ENCODE measurements at regions not wholly inside any gene's neighbourhood (a gene's known extent, or its start where the extent isn't known, plus 50 kb on each side); places are given as distances from the start of the nearest gene placed in this dataset.

GRCh38 chr1:80656014-80656636 lies 1144.6 kb upstream of the ADGRL2 start:
- 31 to 43% methylated on average over 1 of the region's 1 CpG for WGBS, 2 experiments

GRCh38 chr1:80646053-80646452 lies 1154.7 kb upstream of the ADGRL2 start:
- Histone ChIP-seq H3K27ac (ENCODE audit: insufficient read depth, low read depth, low read length, poor library complexity, severe bottlenecking) (no peak overlapping the region), H3K9me3 (ENCODE audit: control insufficient read depth, low read length) (no peaks in the 10 kb centered on the region), H3K27me3 (ENCODE audit: control insufficient read depth, insufficient read depth, low read length, poor library complexity, severe bottlenecking) (no peaks in the 10 kb centered on the region), H3K36me3 (ENCODE audit: control insufficient read depth, insufficient read depth, low read length) (no peaks in the 10 kb centered on the region), H3K4me1 (ENCODE audit: control insufficient read depth, insufficient read depth, low read length) (no peaks in the 10 kb centered on the region), H3K4me3 (ENCODE audit: insufficient read depth, low read depth, low read length) (no peak overlapping the region)
- 88 to 100% methylated on average over 1 to 2 of the region's 2 CpGs for WGBS, 2 experiments

More at GRCh38 chr1:80656014-80656636, 1144.6 kb upstream of the ADGRL2 start:
- no peak overlapping the region for H3K27ac ChIP-seq (ENCODE audit: insufficient read depth, low read depth, low read length, poor library complexity, severe bottlenecking)
- peaks cover 22% of the 10 kb centered on the region for H3K4me1 ChIP-seq (ENCODE audit: control insufficient read depth, insufficient read depth, low read length)
- no peak overlapping the region for H3K4me3 ChIP-seq (ENCODE audit: insufficient read depth, low read depth, low read length)
- no peaks in the 10 kb centered on the region for H3K27me3 ChIP-seq (ENCODE audit: control insufficient read depth, insufficient read depth, low read length, poor library complexity, severe bottlenecking)
- no peaks in the 10 kb centered on the region for H3K9me3 ChIP-seq (ENCODE audit: control insufficient read depth, low read length)
- H3K36me3 ChIP-seq (ENCODE audit: control insufficient read depth, insufficient read depth, low read length): no peaks in the 10 kb centered on the region

- no peak overlapping the region for H3K4me3 ChIP-seq (ENCODE audit: insufficient read depth, low read depth, low read length)
- H3K36me3 ChIP-seq (ENCODE audit: control insufficient read depth, insufficient read depth, low read length): no peaks in the 10 kb centered on the region
- H3K27ac ChIP-seq (ENCODE audit: insufficient read depth, low read depth, low read length, poor library complexity, severe bottlenecking): no peak overlapping the region
- H3K4me1 ChIP-seq (ENCODE audit: control insufficient read depth, insufficient read depth, low read length): no peaks in the 10 kb centered on the region
- no peaks in the 10 kb centered on the region for H3K9me3 ChIP-seq (ENCODE audit: control insufficient read depth, low read length)
- no peaks in the 10 kb centered on the region for H3K27me3 ChIP-seq (ENCODE audit: control insufficient read depth, insufficient read depth, low read length, poor library complexity, severe bottlenecking)
These were observed 1155.1 kb upstream of the ADGRL2 start for GRCh38 chr1:80645621-80646020.

GRCh38 chr1:80640978-80641377 lies 1159.8 kb upstream of the ADGRL2 start:
- no peaks in the 10 kb centered on the region for H3K4me1 ChIP-seq (ENCODE audit: control insufficient read depth, insufficient read depth, low read length)
- WGBS, 2 experiments: 81% methylated on average over 3 of the region's 3 CpGs
- H3K27ac ChIP-seq (ENCODE audit: insufficient read depth, low read depth, low read length, poor library complexity, severe bottlenecking): no peak overlapping the region
- H3K4me3 ChIP-seq (ENCODE audit: insufficient read depth, low read depth, low read length): no peak overlapping the region
- no peaks in the 10 kb centered on the region for H3K36me3 ChIP-seq (ENCODE audit: control insufficient read depth, insufficient read depth, low read length)
- H3K27me3 ChIP-seq (ENCODE audit: control insufficient read depth, insufficient read depth, low read length, poor library complexity, severe bottlenecking): no peaks in the 10 kb centered on the region
- H3K9me3 ChIP-seq (ENCODE audit: control insufficient read depth, low read length): no peaks in the 10 kb centered on the region

- Histone ChIP-seq H3K4me1 (ENCODE audit: control insufficient read depth, insufficient read depth, low read length) (no peaks in the 10 kb centered on the region), H3K27me3 (ENCODE audit: control insufficient read depth, insufficient read depth, low read length, poor library complexity, severe bottlenecking) (no peaks in the 10 kb centered on the region), H3K27ac (ENCODE audit: insufficient read depth, low read depth, low read length, poor library complexity, severe bottlenecking) (no peak overlapping the region), H3K4me3 (ENCODE audit: insufficient read depth, low read depth, low read length) (no peak overlapping the region), H3K9me3 (ENCODE audit: control insufficient read depth, low read length) (no peaks in the 10 kb centered on the region), H3K36me3 (ENCODE audit: control insufficient read depth, insufficient read depth, low read length) (no peaks in the 10 kb centered on the region)
- 90 to 92% methylated on average over 2 of the region's 2 CpGs for WGBS, 2 experiments
These were observed 1160.8 kb upstream of the ADGRL2 start for GRCh38 chr1:80639777-80640533.

- no peaks in the 10 kb centered on the region for H3K36me3 ChIP-seq (ENCODE audit: control insufficient read depth, insufficient read depth, low read length)
- no peaks in the 10 kb centered on the region for H3K9me3 ChIP-seq (ENCODE audit: control insufficient read depth, low read length)
- H3K4me1 ChIP-seq (ENCODE audit: control insufficient read depth, insufficient read depth, low read length): no peaks in the 10 kb centered on the region
- WGBS, 2 experiments: 87 to 88% methylated on average over 9 to 10 of the region's 10 CpGs
- no peak overlapping the region for H3K27ac ChIP-seq (ENCODE audit: insufficient read depth, low read depth, low read length, poor library complexity, severe bottlenecking)
- no peak overlapping the region for H3K4me3 ChIP-seq (ENCODE audit: insufficient read depth, low read depth, low read length)
- no peaks in the 10 kb centered on the region for H3K27me3 ChIP-seq (ENCODE audit: control insufficient read depth, insufficient read depth, low read length, poor library complexity, severe bottlenecking)
These were observed 1166.6 kb upstream of the ADGRL2 start for GRCh38 chr1:80633947-80634706.

GRCh38 chr1:80632284-80632683 lies 1168.5 kb upstream of the ADGRL2 start:
- 89 to 91% methylated on average over 10 of the region's 10 CpGs for WGBS, 2 experiments
- H3K27ac ChIP-seq (ENCODE audit: insufficient read depth, low read depth, low read length, poor library complexity, severe bottlenecking): no peak overlapping the region
- no peak overlapping the region for H3K4me3 ChIP-seq (ENCODE audit: insufficient read depth, low read depth, low read length)

GRCh38 chr1:80629304-80629837 lies 1171.4 kb upstream of the ADGRL2 start:
- H3K9me3 ChIP-seq (ENCODE audit: control insufficient read depth, low read length): no peaks in the 10 kb centered on the region
- H3K4me1 ChIP-seq (ENCODE audit: control insufficient read depth, insufficient read depth, low read length): no peaks in the 10 kb centered on the region
- no peak overlapping the region for H3K4me3 ChIP-seq (ENCODE audit: insufficient read depth, low read depth, low read length)
- H3K36me3 ChIP-seq (ENCODE audit: control insufficient read depth, insufficient read depth, low read length): no peaks in the 10 kb centered on the region
- no peaks in the 10 kb centered on the region for H3K27me3 ChIP-seq (ENCODE audit: control insufficient read depth, insufficient read depth, low read length, poor library complexity, severe bottlenecking)
- H3K27ac ChIP-seq (ENCODE audit: insufficient read depth, low read depth, low read length, poor library complexity, severe bottlenecking): no peak overlapping the region
- WGBS, 2 experiments: 95 to 97% methylated on average over 2 to 3 of the region's 3 CpGs

More at GRCh38 chr1:80632284-80632683, 1168.5 kb upstream of the ADGRL2 start:
- Histone ChIP-seq H3K36me3 (ENCODE audit: control insufficient read depth, insufficient read depth, low read length) (no peaks in the 10 kb centered on the region), H3K4me1 (ENCODE audit: control insufficient read depth, insufficient read depth, low read length) (no peaks in the 10 kb centered on the region), H3K27me3 (ENCODE audit: control insufficient read depth, insufficient read depth, low read length, poor library complexity, severe bottlenecking) (no peaks in the 10 kb centered on the region), H3K9me3 (ENCODE audit: control insufficient read depth, low read length) (no peaks in the 10 kb centered on the region)

- H3K27ac ChIP-seq (ENCODE audit: insufficient read depth, low read depth, low read length, poor library complexity, severe bottlenecking): no peak overlapping the region
- no peaks in the 10 kb centered on the region for H3K9me3 ChIP-seq (ENCODE audit: control insufficient read depth, low read length)
- H3K36me3 ChIP-seq (ENCODE audit: control insufficient read depth, insufficient read depth, low read length): no peaks in the 10 kb centered on the region
- no peaks in the 10 kb centered on the region for H3K4me1 ChIP-seq (ENCODE audit: control insufficient read depth, insufficient read depth, low read length)
- no peak overlapping the region for H3K4me3 ChIP-seq (ENCODE audit: insufficient read depth, low read depth, low read length)
- WGBS, 2 experiments: 60 to 73% methylated on average over 3 of the region's 4 CpGs
- H3K27me3 ChIP-seq (ENCODE audit: control insufficient read depth, insufficient read depth, low read length, poor library complexity, severe bottlenecking): no peaks in the 10 kb centered on the region
These were observed 1176.1 kb upstream of the ADGRL2 start for GRCh38 chr1:80624682-80625081.

GRCh38 chr1:80607064-80607463 lies 1193.7 kb upstream of the ADGRL2 start:
- Histone ChIP-seq H3K4me3 (ENCODE audit: insufficient read depth, low read depth, low read length) (no peak overlapping the region), H3K4me1 (ENCODE audit: control insufficient read depth, insufficient read depth, low read length) (no peaks in the 10 kb centered on the region), H3K36me3 (ENCODE audit: control insufficient read depth, insufficient read depth, low read length) (no peaks in the 10 kb centered on the region), H3K27me3 (ENCODE audit: control insufficient read depth, insufficient read depth, low read length, poor library complexity, severe bottlenecking) (no peaks in the 10 kb centered on the region), H3K9me3 (ENCODE audit: control insufficient read depth, low read length) (no peaks in the 10 kb centered on the region), H3K27ac (ENCODE audit: insufficient read depth, low read depth, low read length, poor library complexity, severe bottlenecking) (no peak overlapping the region)
